PC-3 (cell line): ENCODE measurements at regions not wholly inside any gene's neighbourhood (a gene's known extent, or its start where the extent isn't known, plus 50 kb on each side); places are given as distances from the start of the nearest gene placed in this dataset.

Experiments
- CTCF ChIP-seq: fragments of 300-600 bp; sonication (generic); conservative IDR thresholded peaks from 2 replicates; pipeline ENCODE4 v1.5.1; 2017; ENCODE audit warnings: antibody characterized with exemption, low read depth, mild to moderate bottlenecking, low read length
- EZH2 ChIP-seq: fragments of 300-600 bp; sonication (generic); IDR thresholded peaks from one replicate; pipeline ENCODE4 v1.6.1; 2017; ENCODE audit warnings: antibody characterized with exemption, mild to moderate bottlenecking, low read length; ENCODE audit not compliant: unreplicated experiment

GRCh38 chr3:10758304-10759037 lies 57.6 kb upstream of the SLC6A11 start:
- TF ChIP-seq CTCF: peak; percentile 82
- no peak for TF ChIP-seq EZH2
